GM23338 (cell line): ENCODE measurements at regions not wholly inside any gene's neighbourhood (a gene's known extent, or its start where the extent isn't known, plus 50 kb on each side); places are given as distances from the start of the nearest gene placed in this dataset.

Experiments
- ATAC-seq: fragments of 200-7000 bp; cut with Tn5 transposase; 3 replicates; pipeline ENCODE4 v1.9.1; 2020
- DNase-seq: peaks from one replicate; pipeline ENCODE4 v3.0.0-alpha.2; 2015; ENCODE audit warnings: low spot score
- H2AFZ ChIP-seq: fragments of 200-600 bp; sonication (generic); 2 replicates; pipeline ENCODE4 v1.8.0; 2016; ENCODE audit warnings: antibody characterized with exemption, mild to moderate bottlenecking, moderate library complexity
- H3F3A ChIP-seq: fragments of 200-600 bp; sonication (generic); replicated peaks from 2 replicates; pipeline ENCODE4 v1.8.0; 2017; ENCODE audit warnings: antibody characterized with exemption, mixed run types, low read depth
- H3K27ac ChIP-seq: fragments of 200-600 bp; sonication (generic); 2 replicates; pipeline ENCODE4 v1.6.1; 2016; ENCODE audit warnings: low read depth
- H3K27me3 ChIP-seq: fragments of 200-600 bp; sonication (generic); 2 replicates; pipeline ENCODE4 v1.8.0; 2016; ENCODE audit warnings: mild to moderate bottlenecking, mixed run types, moderate library complexity; ENCODE audit not compliant: insufficient read depth
- H3K36me3 ChIP-seq: fragments of 200-600 bp; sonication (generic); 2 replicates; pipeline ENCODE4 v1.8.0; 2016; ENCODE audit warnings: mild to moderate bottlenecking; ENCODE audit not compliant: insufficient read depth
- H3K4me1 ChIP-seq: fragments of 200-600 bp; sonication (generic); 2 replicates; pipeline ENCODE4 v1.8.0; 2016; ENCODE audit warnings: mild to moderate bottlenecking, moderate library complexity; ENCODE audit not compliant: insufficient read depth
- H3K4me2 ChIP-seq: fragments of 200-600 bp; sonication (generic); 2 replicates; pipeline ENCODE4 v1.7.1; 2017; ENCODE audit warnings: mixed run types
- H3K4me3 ChIP-seq: fragments of 200-600 bp; sonication (generic); 2 replicates; pipeline ENCODE4 v1.6.1; 2016; ENCODE audit warnings: mixed run types
- H3K79me2 ChIP-seq: fragments of 200-600 bp; sonication (generic); replicated peaks from 2 replicates; pipeline ENCODE4 v1.8.0; 2017; ENCODE audit warnings: mild to moderate bottlenecking; ENCODE audit not compliant: insufficient read depth
- H3K9me2 ChIP-seq: fragments of 200-600 bp; sonication (generic); 2 replicates; pipeline ENCODE4 v1.8.0; 2017; ENCODE audit not compliant: insufficient read depth
- H4K20me1 ChIP-seq: fragments of 200-600 bp; sonication (generic); replicated peaks from 2 replicates; pipeline ENCODE4 v1.8.0; 2017; ENCODE audit warnings: mild to moderate bottlenecking; ENCODE audit not compliant: insufficient read depth
- H3K27ac Mint-ChIP-seq: 2 replicates; pipeline ENCODE4 v1.8.0; 2020; ENCODE audit warnings: inconsistent platforms, mild to moderate bottlenecking, moderate library complexity, mixed read lengths
- H3K27me3 Mint-ChIP-seq: 3 replicates; pipeline ENCODE4 v1.8.0; 2022; ENCODE audit warnings: low read depth, mild to moderate bottlenecking, moderate library complexity, mixed read lengths, inconsistent platforms; ENCODE audit not compliant: insufficient read depth, poor library complexity
- H3K36me3 Mint-ChIP-seq: 3 replicates; pipeline ENCODE4 v1.8.0; 2021; ENCODE audit warnings: low read depth, mild to moderate bottlenecking, inconsistent platforms, moderate library complexity, mixed read lengths
- H3K4me1 Mint-ChIP-seq: 3 replicates; pipeline ENCODE4 v1.8.0; 2020; ENCODE audit warnings: mild to moderate bottlenecking, inconsistent platforms, mixed read lengths
- H3K4me3 Mint-ChIP-seq: 3 replicates; pipeline ENCODE4 v1.8.0; 2021; ENCODE audit warnings: moderate library complexity, mild to moderate bottlenecking, inconsistent platforms, mixed read lengths
- H3K9me3 Mint-ChIP-seq: 3 replicates; pipeline ENCODE4 v1.8.0; 2020; ENCODE audit warnings: moderate library complexity, mild to moderate bottlenecking, inconsistent platforms, mixed read lengths
- CREB1 ChIP-seq: fragments of 250-450 bp; sonication (Bioruptor Pico); IDR thresholded peaks from 2 replicates; pipeline ENCODE4 v1.5.0; 2020; ENCODE audit warnings: low read depth, mild to moderate bottlenecking, moderate library complexity
- EZH2 ChIP-seq: fragments of 200-600 bp; sonication (generic); IDR thresholded peaks from one replicate; pipeline ENCODE4 v1.8.0; 2017; ENCODE audit warnings: antibody characterized with exemption, mild to moderate bottlenecking, low read depth; ENCODE audit not compliant: unreplicated experiment
- EZH2phosphoT487 ChIP-seq: fragments of 200-600 bp; sonication (generic); IDR thresholded peaks from one replicate; pipeline ENCODE4 v1.8.1; 2018; ENCODE audit warnings: antibody characterized with exemption; ENCODE audit not compliant: unreplicated experiment
- NANOG ChIP-seq: IDR thresholded peaks from 2 replicates; pipeline ENCODE4 v1.6.1; 2016; ENCODE audit warnings: antibody characterized with exemption, borderline replicate concordance
- POLR2AphosphoS5 ChIP-seq: IDR thresholded peaks from 2 replicates; pipeline ENCODE4 v1.6.1; 2016; ENCODE audit warnings: antibody characterized with exemption, low read depth
- STAT1 ChIP-seq: IDR thresholded peaks from one replicate; pipeline ENCODE4 v1.6.1; 2016; ENCODE audit warnings: antibody characterized with exemption; ENCODE audit not compliant: unreplicated experiment
- TF ChIP-seq, protein P1 (sequence below): fragments of 250-450 bp; sonication (Bioruptor Pico); IDR thresholded peaks from 2 replicates; pipeline ENCODE4 v1.5.0; 2020; ENCODE audit warnings: mild to moderate bottlenecking, moderate library complexity
- TF ChIP-seq, protein P2 (sequence below): IDR thresholded peaks from 2 replicates; pipeline ENCODE4 v1.6.1; 2016; ENCODE audit warnings: antibody characterized with exemption
- TF ChIP-seq, protein P3 (sequence below), 2 experiments: fragments of 200-600 bp in 1 of 2; sonication (generic) in 1 of 2; conservative IDR thresholded peaks; 2 replicates each; pipeline versions ENCODE4 v1.5.1 to v1.6.1; 2016 to 2017; ENCODE audit warnings: antibody characterized with exemption in 2 of 2, low read depth in 2 of 2, mild to moderate bottlenecking in 2 of 2, moderate library complexity in 1 of 2

DNA sequence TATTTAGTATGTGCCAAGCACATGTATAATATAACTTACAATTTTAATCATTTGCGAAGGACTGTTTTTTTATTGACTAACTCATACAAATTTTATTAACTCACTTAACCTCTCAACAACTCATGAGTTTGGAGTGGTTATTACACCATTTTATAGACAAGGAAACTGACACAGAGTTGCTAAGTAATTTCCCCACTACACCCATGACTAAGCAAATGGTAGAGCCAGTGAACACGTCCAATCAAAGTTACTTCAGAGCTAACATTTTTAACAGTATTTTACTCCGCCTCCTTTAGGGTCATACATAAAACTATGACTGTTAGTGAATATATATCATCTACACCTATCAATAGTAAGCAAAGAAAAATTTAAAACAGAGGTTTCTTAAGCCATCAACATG is 556.7 kb upstream of the FSIP2 start (continued):
- TF ChIP-seq, protein P1, sequence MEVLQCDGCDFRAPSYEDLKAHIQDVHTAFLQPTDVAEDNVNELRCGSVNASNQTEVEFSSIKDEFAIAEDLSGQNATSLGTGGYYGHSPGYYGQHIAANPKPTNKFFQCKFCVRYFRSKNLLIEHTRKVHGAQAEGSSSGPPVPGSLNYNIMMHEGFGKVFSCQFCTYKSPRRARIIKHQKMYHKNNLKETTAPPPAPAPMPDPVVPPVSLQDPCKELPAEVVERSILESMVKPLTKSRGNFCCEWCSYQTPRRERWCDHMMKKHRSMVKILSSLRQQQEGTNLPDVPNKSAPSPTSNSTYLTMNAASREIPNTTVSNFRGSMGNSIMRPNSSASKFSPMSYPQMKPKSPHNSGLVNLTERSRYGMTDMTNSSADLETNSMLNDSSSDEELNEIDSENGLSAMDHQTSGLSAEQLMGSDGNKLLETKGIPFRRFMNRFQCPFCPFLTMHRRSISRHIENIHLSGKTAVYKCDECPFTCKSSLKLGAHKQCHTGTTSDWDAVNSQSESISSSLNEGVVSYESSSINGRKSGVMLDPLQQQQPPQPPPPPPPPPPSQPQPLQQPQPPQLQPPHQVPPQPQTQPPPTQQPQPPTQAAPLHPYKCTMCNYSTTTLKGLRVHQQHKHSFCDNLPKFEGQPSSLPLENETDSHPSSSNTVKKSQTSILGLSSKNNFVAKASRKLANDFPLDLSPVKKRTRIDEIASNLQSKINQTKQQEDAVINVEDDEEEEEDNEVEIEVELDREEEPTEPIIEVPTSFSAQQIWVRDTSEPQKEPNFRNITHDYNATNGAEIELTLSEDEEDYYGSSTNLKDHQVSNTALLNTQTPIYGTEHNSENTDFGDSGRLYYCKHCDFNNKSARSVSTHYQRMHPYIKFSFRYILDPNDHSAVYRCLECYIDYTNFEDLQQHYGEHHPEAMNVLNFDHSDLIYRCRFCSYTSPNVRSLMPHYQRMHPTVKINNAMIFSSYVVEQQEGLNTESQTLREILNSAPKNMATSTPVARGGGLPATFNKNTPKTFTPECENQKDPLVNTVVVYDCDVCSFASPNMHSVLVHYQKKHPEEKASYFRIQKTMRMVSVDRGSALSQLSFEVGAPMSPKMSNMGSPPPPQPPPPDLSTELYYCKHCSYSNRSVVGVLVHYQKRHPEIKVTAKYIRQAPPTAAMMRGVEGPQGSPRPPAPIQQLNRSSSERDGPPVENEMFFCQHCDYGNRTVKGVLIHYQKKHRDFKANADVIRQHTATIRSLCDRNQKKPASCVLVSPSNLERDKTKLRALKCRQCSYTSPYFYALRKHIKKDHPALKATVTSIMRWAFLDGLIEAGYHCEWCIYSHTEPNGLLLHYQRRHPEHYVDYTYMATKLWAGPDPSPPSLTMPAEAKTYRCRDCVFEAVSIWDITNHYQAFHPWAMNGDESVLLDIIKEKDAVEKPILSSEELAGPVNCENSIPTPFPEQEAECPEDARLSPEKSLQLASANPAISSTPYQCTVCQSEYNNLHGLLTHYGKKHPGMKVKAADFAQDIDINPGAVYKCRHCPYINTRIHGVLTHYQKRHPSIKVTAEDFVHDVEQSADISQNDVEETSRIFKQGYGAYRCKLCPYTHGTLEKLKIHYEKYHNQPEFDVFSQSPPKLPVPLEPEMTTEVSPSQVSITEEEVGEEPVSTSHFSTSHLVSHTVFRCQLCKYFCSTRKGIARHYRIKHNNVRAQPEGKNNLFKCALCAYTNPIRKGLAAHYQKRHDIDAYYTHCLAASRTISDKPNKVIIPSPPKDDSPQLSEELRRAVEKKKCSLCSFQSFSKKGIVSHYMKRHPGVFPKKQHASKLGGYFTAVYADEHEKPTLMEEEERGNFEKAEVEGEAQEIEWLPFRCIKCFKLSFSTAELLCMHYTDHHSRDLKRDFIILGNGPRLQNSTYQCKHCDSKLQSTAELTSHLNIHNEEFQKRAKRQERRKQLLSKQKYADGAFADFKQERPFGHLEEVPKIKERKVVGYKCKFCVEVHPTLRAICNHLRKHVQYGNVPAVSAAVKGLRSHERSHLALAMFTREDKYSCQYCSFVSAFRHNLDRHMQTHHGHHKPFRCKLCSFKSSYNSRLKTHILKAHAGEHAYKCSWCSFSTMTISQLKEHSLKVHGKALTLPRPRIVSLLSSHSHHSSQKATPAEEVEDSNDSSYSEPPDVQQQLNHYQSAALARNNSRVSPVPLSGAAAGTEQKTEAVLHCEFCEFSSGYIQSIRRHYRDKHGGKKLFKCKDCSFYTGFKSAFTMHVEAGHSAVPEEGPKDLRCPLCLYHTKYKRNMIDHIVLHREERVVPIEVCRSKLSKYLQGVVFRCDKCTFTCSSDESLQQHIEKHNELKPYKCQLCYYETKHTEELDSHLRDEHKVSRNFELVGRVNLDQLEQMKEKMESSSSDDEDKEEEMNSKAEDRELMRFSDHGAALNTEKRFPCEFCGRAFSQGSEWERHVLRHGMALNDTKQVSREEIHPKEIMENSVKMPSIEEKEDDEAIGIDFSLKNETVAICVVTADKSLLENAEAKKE (CRISPR knock-in tag), result no peak
- TF ChIP-seq EZH2phosphoT487, result no peak
- TF ChIP-seq, protein P2, sequence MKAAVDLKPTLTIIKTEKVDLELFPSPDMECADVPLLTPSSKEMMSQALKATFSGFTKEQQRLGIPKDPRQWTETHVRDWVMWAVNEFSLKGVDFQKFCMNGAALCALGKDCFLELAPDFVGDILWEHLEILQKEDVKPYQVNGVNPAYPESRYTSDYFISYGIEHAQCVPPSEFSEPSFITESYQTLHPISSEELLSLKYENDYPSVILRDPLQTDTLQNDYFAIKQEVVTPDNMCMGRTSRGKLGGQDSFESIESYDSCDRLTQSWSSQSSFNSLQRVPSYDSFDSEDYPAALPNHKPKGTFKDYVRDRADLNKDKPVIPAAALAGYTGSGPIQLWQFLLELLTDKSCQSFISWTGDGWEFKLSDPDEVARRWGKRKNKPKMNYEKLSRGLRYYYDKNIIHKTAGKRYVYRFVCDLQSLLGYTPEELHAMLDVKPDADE, result no peak
- TF ChIP-seq, protein P3, sequence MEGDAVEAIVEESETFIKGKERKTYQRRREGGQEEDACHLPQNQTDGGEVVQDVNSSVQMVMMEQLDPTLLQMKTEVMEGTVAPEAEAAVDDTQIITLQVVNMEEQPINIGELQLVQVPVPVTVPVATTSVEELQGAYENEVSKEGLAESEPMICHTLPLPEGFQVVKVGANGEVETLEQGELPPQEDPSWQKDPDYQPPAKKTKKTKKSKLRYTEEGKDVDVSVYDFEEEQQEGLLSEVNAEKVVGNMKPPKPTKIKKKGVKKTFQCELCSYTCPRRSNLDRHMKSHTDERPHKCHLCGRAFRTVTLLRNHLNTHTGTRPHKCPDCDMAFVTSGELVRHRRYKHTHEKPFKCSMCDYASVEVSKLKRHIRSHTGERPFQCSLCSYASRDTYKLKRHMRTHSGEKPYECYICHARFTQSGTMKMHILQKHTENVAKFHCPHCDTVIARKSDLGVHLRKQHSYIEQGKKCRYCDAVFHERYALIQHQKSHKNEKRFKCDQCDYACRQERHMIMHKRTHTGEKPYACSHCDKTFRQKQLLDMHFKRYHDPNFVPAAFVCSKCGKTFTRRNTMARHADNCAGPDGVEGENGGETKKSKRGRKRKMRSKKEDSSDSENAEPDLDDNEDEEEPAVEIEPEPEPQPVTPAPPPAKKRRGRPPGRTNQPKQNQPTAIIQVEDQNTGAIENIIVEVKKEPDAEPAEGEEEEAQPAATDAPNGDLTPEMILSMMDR (conservative IDR thresholded peaks at IDR 0.05; ENCODE audit: low read depth in 2 of 2), result no peak

DNA sequence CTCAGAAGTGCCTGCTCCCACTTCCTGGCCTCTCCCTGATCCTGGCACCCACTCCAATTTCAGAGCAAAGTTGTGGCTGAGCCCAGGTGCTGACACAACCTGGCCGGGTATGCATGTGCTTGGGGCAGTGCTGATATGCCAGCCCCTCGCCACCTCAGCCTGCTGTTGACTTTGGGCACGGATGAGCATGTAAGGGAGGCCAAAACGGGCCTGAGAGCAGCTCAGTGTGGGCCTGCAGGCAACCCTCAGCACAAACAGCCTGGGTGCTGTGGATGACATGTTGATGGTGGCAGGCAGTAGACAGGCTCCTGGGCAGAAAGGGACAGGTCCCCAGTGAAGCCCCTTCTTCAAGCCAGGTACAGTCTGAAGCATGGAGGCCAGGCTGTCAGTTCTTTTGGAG is 553.6 kb upstream of the FSIP2 start:
- Histone ChIP-seq H3K4me2 (no peak overlapping the region), H4K20me1 (no peaks in the 10 kb centered on the region), H3F3A (no peaks in the 10 kb centered on the region), H3K4me1 (no peaks in the 10 kb centered on the region), H3K36me3 (no peaks in the 10 kb centered on the region), H3K79me2 (no peaks in the 10 kb centered on the region), H3K4me3 (no peak overlapping the region), H3K27me3 (no peaks in the 10 kb centered on the region), H3K9me2 (no peaks in the 10 kb centered on the region), H3K27ac (no peak overlapping the region), H2AFZ (no peak overlapping the region)
- no peak overlapping the region for H3K4me3 Mint-ChIP-seq
- no peaks in the 10 kb centered on the region for H3K36me3 Mint-ChIP-seq
- ATAC-seq (no peak), DNase-seq (no peak)
- TF ChIP-seq CREB1 (no peak), EZH2 (no peak), STAT1 (no peak), NANOG (no peak), POLR2AphosphoS5 (no peak)
- TF ChIP-seq, protein P2, result no peak
- TF ChIP-seq, protein P3 (conservative IDR thresholded peaks at IDR 0.05; ENCODE audit: low read depth in 2 of 2), result no peak
- peaks cover 2% of the 10 kb centered on the region for H3K27me3 Mint-ChIP-seq
- H3K27ac Mint-ChIP-seq, result no peak overlapping the region
- no peaks in the 10 kb centered on the region for H3K9me3 Mint-ChIP-seq
- H3K4me1 Mint-ChIP-seq, result no peaks in the 10 kb centered on the region
